ENCODE measurements at regions not wholly inside any gene's neighbourhood (a gene's known extent, or its start where the extent isn't known, plus 50 kb on each side); places are given as distances from the start of the nearest gene placed in this dataset.
"Not testable (repeated sequence)": the region's sequence is repeated elsewhere in the genome, so short reads cannot be mapped to it uniquely, and the experiment has no call there.

- not testable (repeated sequence) for TF ChIP-seq JUND (IDR thresholded peaks at IDR 0.05); CTCF (IDR thresholded peaks at IDR 0.05; ENCODE audit: low read depth, low read length, missing input control); MAX (IDR thresholded peaks at IDR 0.05)
Observed at GRCh38 chr4:97097036-97097435, 1046.2 kb downstream of the STPG2 start.

Measured in liver (tissue), 3 donors.